NCI-H1417 (cell line): ENCODE measurements at regions not wholly inside any gene's neighbourhood (a gene's known extent, or its start where the extent isn't known, plus 50 kb on each side); places are given as distances from the start of the nearest gene placed in this dataset.
A peak's percentile ranks its signal among the peaks of the same experiment; 100 is the strongest.

Experiments
- DNase-seq, 3 experiments: peaks; one replicate each; lab custom pipeline; 2025; lab: John Stamatoyannopoulos, UW

DNA sequence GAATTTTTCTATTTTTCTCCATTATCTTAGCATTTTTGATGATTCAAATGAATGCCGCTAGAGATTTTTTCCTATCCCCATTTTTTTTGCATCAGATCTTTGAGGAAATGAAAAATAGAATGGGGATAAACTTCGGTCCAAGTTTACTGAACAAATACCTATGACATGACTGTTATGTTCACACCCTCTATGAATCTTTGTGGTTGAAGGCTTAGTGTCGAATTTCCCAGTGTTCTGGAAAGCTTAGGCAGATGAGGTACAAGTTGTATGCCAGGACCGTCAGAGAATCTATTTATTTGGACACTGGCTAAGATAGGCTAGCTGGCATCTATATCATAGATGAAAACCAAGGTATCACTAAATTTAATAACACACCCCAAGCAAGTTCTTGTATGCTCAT lies 123.4 kb downstream of the SPCS3 start:
- no peak for DNase-seq

DNA sequence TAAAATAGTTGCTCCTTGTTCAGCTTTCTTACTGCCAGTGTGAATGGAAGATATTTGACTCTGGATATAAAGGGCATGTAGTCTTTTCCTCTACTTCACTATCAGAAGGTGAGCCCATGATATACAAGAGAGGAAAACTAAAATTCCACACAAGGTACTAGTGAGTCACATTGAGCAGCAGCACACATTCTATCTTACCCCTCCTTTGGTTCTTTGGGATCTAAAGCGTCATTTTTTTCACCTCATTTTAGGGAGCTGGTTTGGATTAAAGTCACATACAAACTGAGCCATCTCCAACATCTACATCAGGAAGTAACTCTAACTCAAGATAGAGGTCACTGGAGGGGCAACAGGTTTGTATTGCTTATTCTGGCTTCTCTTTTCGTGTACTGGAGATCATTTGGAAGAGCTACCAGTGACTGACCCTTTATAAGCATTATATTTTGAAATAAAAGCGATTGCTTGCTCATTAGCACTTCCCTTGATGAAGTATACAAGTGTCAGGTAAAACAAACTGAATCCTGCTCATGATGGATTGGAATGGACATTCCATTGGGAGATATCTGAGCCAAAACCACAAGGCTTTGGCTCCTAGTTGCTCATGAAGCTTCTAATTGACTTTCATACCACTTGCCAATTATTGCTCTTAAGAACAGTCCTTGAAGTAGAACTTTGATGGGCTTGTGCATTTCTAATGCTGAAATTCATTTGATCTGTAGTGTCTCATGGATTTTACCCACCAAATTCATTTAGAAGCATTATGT lies 124.1 kb downstream of the SPCS3 start:
- no peak for DNase-seq

- DNase-seq = no peak
These were observed 125.0 kb downstream of the SPCS3 start for GRCh38 chr4:176444741-176445140.

DNA sequence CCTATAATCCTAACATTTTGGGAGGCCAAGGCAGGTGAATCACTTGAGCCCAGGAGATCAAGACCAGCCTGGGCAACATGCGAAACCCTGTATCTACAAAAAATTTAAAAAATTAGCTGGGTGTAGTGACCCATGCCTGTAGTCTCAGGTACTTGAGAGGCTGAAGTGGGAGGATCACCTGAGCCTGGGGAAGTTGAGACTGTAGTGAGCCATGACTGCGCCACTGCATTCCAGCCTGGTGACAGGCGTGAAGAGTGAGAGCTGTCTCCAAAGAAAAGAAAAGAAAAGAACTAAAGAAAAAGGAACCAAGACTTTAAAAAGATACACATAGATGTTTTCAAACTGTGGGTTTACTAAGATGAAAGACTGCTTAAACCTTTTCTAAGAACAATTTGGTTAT lies 129.0 kb downstream of the SPCS3 start:
- DNase-seq = no peak

GRCh38 chr4:176451443-176451842 lies 131.7 kb downstream of the SPCS3 start:
- peak in 2 of 3 experiments; percentile 47 to 84 for DNase-seq

DNA sequence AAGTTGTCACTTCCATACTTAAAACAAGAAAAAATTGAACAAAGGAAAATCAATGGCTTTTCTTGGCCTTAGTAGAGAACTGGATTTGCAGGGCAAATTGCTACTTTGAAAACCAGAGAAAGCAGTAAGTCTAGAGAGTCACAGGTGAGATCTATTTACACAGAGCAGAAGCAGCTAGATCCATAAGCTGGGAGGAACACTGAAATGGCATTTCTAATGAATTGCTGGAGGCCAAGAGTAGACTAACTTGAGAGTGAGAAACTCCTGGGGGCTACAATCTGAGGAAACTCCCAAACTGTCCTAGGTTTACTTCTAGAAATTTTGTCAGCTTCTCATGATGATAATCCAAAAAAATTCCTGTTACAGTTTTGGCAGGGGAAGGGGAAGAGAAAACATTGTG lies 133.3 kb downstream of the SPCS3 start:
- DNase-seq = peak in 1 of 3 experiments; percentile 11

- peak in 2 of 3 experiments; percentile 10 to 44 for DNase-seq
These were observed 133.9 kb downstream of the SPCS3 start for GRCh38 chr4:176453658-176454057.

DNA sequence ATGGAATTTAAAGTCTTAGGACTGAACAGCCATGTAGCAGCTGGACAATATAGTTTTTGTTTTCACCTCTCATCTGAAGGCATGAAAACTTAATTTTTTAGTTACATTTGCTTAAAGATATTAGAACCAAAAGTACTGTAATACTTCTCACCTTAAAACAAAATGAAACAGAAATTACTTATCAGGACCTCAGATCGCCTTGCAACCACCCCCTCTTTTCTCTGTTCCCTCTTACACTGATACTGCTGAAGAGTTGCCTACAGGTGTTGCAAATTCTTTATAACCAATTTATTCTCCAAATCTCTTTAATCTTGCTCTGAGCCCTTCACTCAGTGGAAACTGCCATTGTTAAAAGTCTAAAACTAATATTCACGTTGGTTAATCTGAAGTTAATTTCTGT lies 145.0 kb downstream of the SPCS3 start:
- DNase-seq = no peak

GRCh38 chr4:176467001-176467400 lies 147.2 kb downstream of the SPCS3 start:
- DNase-seq = no peak

GRCh38 chr4:176469546-176469945 lies 149.8 kb downstream of the SPCS3 start:
- no peak for DNase-seq

GRCh38 chr4:176470671-176471070 lies 150.9 kb downstream of the SPCS3 start:
- DNase-seq = no peak

DNA sequence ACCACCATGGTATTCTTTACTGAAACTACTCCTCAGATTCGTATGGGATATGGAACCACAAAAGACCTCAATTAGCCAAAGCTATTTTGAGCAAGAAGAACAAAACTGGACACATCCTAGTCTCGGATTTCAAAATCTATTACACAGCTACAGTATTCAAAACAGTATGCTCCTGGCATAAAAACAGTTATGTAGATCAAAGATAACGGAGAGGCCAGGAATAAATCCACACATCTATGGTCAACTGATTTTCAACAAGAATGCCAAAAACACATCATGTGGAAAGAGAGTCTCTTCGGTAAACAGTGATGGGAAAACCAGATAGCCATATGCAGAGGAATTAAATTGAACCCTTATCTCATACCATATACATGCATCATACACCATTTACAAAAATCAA lies 155.3 kb downstream of the SPCS3 start:
- no peak for DNase-seq

- DNase-seq = no peak
These were observed 158.3 kb downstream of the SPCS3 start for GRCh38 chr4:176478076-176478475.

DNA sequence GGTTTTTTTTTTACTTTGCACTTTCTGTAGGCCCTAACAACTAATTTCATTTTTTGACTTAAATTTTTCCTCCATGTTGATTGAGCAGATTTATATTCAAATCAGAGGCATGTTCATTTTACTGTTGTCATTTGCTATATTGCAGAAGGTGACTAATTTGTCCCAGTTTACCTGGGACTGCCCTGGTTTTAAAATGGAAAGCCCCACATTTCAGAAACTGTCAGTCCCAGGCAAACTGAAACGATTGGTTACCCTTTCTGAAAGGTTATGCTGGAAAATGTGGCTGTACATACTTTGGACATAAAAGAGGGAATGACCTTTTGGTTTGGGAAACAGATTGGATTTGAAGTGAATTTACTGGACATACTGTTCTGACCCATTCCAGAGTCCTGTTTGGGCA lies 160.0 kb downstream of the SPCS3 start:
- DNase-seq = no peak

GRCh38 chr4:176482972-176483371 lies 163.2 kb downstream of the SPCS3 start:
- no peak for DNase-seq

GRCh38 chr4:176484301-176484984 lies 164.7 kb downstream of the SPCS3 start:
- DNase-seq = no peak

DNA sequence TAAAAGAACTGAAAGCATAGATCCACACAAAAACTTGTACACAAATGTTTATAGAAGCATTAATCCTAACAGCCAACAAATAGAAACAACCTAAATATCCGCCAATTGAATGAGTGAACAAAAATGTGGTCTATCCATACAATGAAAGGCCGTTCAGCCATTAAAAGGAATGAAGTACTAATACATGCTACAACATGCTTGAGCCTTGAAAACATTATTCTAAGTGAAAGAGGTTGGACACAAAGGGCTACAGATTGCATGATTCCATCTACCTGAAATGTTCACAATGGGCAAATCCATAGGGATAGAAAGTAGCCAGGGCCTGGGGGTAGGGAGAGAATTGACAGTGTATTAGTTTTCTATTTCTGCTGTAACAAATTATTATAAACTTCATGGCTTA lies 169.2 kb downstream of the SPCS3 start:
- DNase-seq = no peak

- DNase-seq = no peak
These were observed 173.0 kb downstream of the SPCS3 start for GRCh38 chr4:176492646-176493302.

GRCh38 chr4:176498617-176499256 lies 179.0 kb downstream of the SPCS3 start:
- DNase-seq = no peak

DNA sequence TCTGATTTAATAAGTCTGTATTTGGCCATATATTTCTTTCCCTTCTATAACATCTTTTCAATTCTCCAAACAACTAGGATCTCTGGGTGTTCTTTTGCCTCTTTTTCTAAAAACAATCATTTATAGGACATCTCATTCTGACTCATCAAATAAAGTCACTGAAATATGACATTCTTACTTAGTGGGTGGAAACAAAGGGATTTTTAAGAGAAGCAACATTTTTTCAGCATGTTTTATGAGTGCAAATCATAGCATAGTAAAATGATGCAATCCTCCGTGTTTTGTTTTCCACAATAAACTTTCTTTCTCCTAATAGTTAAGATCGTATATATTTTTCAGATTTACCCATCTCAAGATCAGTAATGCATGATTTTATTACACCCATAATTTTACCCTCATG lies 179.8 kb downstream of the SPCS3 start:
- no peak for DNase-seq

DNA sequence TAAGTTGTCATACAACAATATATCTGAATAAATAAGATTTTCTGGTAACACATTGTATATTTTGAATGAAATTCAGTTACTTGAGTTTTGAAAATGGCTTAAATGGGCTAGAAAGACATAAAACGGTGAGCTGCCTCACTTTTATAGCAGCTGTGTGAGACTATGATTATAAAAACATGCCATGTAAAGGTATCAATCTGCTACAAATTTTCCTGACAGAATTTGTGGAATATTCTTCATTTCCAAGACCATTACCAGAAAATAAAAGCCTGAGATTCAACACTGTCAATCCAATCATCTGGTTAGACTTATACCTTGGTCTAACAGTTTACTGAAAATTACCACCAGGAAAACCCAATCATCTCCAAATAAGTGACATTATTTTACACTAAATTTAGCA lies 181.1 kb downstream of the SPCS3 start:
- DNase-seq = no peak

DNA sequence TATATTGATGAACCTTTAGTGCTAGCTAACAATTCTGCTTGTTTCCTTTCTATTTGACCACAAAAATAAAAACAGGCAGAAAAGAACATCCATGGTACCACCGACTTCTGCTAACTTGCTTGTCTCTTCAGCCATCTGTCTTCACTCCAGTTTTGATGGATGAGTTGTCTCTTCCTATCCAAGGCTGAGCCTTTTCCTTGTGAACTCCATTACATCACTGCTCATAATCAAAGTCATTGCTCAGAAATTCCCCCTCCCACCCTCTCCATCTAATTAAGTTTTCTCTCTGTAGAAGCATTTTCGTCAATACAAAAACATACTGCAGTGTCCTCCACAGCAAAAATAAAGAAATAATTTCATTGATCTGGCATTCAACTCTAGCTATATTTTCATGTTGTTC lies 184.4 kb downstream of the SPCS3 start:
- no peak for DNase-seq
